GM21737 (cell line): ENCODE measurements at regions not wholly inside any gene's neighbourhood (a gene's known extent, or its start where the extent isn't known, plus 50 kb on each side); places are given as distances from the start of the nearest gene placed in this dataset.

Experiments
- ATAC-seq: cut with Tn5 transposase; IDR thresholded peaks from one replicate; pipeline ENCODE4 v1.9.1; 2021; ENCODE audit warnings: mild to moderate bottlenecking, moderate library complexity; ENCODE audit not compliant: unreplicated experiment

GRCh38 chr6:147900247-147900830, 391.8 kb downstream of the SAMD5 start:
- no peak for ATAC-seq

DNA sequence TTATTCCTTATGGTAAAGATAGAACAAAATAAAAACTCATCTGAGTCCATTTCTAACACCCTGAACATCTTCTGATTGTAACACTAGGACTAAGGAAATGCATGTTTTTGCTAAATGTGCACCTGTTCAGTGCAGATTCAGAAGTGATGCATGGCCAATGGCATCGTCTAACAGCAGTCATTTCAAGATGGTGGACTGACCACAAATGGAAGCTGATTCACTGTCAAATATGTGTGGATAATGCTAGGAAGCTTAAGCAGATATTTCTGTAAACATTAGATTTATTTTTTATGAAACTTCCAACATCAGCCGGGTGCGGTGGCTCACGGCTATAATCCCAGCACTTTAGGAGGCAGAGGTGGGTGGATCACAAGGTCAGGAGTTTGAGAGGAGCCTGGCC, 394.8 kb downstream of the SAMD5 start:
- no peak for ATAC-seq

- no peak for ATAC-seq
These were observed 395.4 kb downstream of the SAMD5 start for GRCh38 chr6:147903931-147904330.

- no peak for ATAC-seq
These were observed 395.9 kb downstream of the SAMD5 start for GRCh38 chr6:147904416-147904815.

DNA sequence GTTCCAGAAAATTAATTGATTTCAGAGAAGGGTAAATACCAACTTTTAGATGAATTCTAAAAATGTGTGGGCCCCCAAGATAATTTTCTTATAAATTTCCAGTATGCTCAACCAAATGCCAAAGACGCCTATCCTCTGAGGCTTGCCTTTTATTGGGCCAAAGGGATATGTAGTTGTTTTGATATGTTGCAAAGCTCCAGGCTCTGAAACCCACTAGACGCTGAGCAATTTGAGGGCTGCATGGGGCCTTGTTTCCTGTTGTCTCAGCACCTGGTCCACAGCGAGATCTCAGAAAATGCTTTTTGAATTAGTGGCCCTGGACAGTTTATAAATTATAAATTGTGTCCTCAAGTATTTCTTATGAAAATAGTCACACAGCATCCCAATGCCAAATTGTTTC, 397.2 kb downstream of the SAMD5 start:
- ATAC-seq: no peak

DNA sequence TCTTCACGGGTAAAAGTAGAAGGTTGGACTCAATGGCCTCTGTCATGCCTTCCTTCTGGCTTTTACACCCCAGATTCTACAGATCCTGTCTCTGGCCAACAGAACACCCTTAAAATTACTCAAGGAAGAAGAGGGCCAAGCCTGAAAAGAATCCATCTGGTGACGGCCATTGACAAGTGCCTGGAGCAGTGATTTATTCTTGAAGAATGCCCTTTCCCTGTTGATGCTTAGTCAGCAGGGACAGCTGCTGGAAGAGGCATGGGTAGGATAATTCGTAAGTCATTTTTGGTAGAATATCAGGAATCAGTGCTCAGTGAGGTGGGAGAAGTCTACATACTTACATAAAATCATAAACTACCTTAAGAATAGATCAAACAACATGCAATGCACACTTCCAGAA, 397.9 kb downstream of the SAMD5 start:
- no peak for ATAC-seq

DNA sequence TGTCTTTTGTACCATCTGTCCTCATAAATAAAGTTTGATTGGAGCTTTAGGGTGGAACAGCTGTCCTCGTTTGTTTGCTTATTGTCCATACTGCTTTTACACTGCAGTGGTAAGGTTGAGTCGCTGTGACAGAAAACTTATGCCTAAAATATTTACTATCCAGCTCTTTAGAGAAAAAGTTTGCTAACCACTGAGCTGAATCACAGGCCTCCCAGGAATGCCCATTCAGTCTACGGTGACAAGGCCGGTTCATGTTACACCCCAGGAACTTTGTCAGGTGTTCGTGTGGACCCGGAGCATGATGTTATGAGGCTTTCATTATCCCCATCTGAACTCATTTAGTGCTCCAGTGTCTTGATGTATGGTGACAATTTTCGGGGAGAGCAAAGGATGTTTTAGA, 401.1 kb downstream of the SAMD5 start:
- no peak for ATAC-seq

DNA sequence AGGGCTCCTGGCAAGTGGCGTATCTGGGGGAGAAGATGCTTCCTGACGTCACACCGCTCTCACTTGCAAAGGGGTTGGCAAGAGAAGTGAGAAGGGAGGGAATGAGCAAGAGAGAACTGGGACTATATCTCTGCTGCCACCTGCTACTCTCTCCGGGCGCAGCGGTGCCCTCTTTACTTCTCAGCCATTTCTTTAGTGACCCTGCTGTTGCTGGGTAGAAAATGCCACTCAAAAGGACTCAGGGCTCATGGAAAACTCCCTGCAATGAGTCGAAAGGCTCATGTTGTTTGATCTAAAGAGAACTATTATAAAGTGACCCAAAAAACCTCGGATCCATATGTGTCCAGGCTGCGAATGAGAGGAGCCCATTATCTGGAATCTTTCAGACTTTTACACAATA, 401.8 kb downstream of the SAMD5 start:
- no peak for ATAC-seq

DNA sequence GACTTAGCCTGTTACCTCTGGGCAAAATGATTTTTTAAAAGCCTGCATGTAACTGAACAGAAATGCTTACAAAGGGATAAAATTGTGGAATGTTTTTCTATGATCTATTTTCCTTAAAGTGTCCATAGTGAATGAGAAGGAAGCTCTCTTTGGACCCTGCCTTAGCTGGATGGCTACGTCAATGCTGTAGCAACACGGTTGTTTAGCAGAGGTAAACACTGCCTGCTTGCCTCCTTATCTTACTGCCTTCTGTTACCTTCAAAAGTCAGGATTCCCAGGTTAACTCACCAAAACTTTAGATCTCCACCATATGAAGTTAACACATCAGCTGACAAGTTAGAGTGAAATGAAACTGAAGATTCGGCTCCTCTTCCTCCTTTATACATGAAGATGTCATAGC, 402.6 kb downstream of the SAMD5 start:
- no peak for ATAC-seq

GRCh38 chr6:147911686-147912085, 403.2 kb downstream of the SAMD5 start:
- ATAC-seq: no peak

- ATAC-seq: no peak
These were observed 414.3 kb downstream of the SAMD5 start for GRCh38 chr6:147922799-147923198.

GRCh38 chr6:147924598-147924997, 416.1 kb downstream of the SAMD5 start:
- ATAC-seq: no peak

GRCh38 chr6:147925826-147926225, 416.8 kb upstream of the SASH1 start:
- no peak for ATAC-seq

DNA sequence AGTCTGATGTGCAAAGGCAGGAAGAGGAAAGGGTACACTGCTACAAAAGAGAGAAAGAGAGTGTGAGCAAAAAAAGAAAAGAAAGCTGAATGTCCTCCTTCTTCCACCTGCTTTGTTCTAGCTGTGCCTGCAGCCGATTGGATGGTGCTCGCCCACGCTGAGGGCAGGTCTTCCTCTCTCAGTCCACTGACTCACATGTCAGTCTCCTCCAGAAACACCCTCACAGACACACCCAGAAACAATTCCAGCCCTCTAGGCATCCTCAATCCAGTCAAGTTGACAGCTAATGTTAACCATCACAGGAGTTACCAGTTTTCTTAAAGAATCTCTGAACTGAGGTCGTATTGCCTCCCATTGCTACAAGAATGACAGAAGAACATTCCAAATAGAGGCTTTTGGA, 411.9 kb upstream of the SASH1 start:
- ATAC-seq: no peak

DNA sequence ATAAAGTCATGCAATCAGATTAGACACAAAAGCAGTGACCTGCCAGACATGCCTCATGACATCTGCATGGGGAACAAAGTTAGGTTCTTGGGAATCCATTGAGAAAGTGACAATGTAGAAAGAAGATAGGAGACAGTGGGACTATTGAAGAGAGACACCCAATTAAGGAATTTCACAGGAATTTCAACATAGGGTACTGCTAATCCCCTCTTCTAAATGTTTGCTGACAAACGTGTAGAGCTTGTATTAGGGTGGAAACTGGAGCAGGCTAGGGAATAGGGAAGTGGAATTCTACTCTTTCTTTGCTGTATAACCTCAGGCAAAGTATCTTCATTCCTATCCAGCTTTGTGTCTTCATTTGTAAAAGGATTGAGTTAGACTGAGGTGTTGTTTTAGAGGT, 409.4 kb upstream of the SASH1 start:
- no peak for ATAC-seq

DNA sequence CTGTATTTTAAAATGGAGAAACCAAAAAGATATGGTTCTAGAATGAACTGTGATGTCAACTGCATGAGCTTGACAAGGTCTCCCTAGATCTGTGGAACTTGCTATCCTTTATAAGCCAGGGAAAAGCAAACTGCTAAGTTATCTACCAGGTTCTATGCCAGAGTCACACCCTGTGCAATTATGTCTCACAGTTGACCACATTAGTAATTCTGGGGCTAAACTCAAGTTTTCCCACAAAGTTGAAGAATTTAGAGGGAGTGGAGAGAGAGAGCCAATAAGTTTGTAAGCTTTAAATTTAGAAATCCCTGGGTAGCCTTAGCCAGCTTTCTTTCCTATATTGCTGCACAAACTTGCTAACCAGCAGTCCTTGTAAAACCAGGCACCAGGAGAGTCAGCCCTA, 407.0 kb upstream of the SASH1 start:
- no peak for ATAC-seq

DNA sequence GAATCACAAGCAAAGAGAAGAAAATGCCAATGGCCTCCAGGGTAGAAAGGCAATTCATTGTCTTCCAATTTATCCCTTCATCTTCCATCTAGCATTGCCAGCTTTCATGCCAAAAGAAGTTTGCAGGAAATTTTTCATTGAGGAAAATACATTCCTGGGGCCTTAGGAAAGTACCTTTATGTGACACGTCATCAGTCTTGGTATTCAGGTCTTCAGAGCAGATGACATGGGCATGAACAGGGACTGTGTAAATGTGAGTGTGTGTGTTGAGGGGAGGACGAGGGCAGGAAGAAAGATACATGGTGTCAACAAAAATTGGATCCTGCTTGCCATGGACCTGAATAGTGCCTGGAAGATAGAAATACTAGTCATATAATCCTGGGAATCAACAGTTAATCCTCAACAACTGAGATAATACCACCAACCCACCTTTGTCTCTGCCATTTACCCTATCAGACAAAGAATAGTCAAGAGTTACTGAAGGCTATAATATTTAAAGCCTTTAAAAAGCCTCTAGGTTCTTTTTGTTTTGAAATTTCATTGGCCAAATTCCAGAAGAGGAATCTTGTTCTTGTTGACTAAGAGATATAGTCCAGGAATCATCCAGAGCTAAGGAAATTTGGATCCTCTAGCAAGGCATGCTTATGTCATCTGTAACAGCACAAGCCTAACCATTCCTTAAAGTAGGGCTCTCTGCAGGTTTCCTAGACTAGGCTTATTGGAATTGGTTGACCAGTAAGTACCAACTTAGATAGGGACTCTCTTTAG, 405.8 kb upstream of the SASH1 start:
- no peak for ATAC-seq

DNA sequence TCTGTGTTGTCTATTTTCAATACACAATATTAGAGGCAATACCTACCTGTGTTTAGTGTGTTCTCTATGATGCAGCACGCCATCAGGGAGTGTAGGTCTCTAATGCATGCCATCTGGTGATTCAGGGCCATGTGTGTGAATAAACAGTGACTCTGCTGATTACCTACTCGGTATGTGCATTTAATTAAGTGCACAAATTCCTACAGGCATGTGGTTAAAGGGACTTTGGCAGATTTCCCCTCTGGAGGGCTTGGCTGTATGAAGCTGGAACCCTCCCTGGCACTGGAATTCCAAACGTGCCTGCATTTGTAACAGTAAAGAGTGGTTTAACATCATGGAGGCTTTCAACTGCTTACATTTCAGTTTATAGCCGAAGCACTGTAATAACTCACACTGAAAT, 401.5 kb upstream of the SASH1 start:
- ATAC-seq: no peak

DNA sequence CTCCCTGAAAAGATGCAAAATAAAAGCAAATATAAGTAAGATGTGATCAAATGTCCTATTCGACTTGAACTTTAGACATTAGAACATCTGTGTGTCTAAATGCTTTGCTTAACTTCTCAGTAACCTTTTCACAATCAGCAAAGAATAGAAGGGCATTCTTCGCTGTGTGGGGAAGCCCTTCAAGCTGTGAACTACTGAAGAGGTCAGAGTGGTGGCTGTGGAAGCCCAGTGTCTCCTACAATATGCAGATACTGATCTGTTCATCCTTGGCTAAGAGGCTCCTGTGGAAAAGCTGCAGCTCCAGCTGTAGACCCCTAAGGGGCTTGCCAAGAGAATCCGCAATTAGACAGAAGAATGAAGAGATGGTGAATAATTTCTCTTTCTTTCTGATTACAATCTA, 400.3 kb upstream of the SASH1 start:
- no peak for ATAC-seq

DNA sequence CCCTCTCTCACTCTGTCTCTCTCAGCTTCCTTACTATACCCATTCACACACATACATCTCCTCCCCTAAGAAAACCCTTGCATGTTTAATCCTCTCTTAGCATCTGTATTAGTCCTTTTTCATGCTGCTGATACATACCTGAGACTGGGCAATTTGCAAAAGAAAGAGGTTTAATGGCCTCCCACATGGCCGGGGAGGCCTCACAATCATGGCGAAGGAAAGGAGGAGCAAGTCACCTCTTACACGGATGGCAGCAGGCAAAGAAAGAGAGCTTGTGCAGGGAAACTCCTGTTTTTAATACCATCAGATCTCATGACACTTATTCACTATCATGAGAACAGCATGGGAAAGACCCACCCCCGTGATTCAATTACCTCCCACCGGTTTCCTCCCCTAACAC, 398.5 kb upstream of the SASH1 start:
- ATAC-seq: no peak

GRCh38 chr6:147947521-147947920, 395.1 kb upstream of the SASH1 start:
- ATAC-seq: no peak

GRCh38 chr6:147949981-147950622, 392.5 kb upstream of the SASH1 start:
- no peak for ATAC-seq
